ENCODE measurements at regions not wholly inside any gene's neighbourhood (a gene's known extent, or its start where the extent isn't known, plus 50 kb on each side); places are given as distances from the start of the nearest gene placed in this dataset.

GRCh38 chr1:229190057-229190575 is 80.8 kb upstream of the RAB4A start:
- no peak overlapping the region for H3K4me3 ChIP-seq
- no peak overlapping the region for H3K27ac ChIP-seq

- no peak overlapping the region for H3K4me3 ChIP-seq
- H3K27ac ChIP-seq, result peak overlapping the region in 7 of 21 experiments; percentile 8 to 60 (median 32)
Observed at GRCh38 chr1:229191066-229191674, 79.7 kb upstream of the RAB4A start.

- peak overlapping the region in 2 of 21 experiments; percentile 29 to 43 for H3K27ac ChIP-seq
Observed at GRCh38 chr1:229192031-229192430, 78.9 kb upstream of the RAB4A start.

GRCh38 chr1:229192853-229193252 is 78.1 kb upstream of the RAB4A start:
- Histone ChIP-seq H3K27ac (no peak overlapping the region), H3K4me3 (no peak overlapping the region)

More at GRCh38 chr1:229192031-229192430, 78.9 kb upstream of the RAB4A start:
- H3K4me3 ChIP-seq, result no peak overlapping the region

- H3K4me3 ChIP-seq, result no peak overlapping the region
- no peak overlapping the region for H3K27ac ChIP-seq
Observed at GRCh38 chr1:229194096-229194495, 76.8 kb upstream of the RAB4A start.

- no peak overlapping the region for H3K4me3 ChIP-seq
- no peak overlapping the region for H3K27ac ChIP-seq
Observed at GRCh38 chr1:229195246-229195645, 75.7 kb upstream of the RAB4A start.

GRCh38 chr1:229196404-229197264 is 74.3 kb upstream of the RAB4A start:
- no peak overlapping the region for H3K4me3 ChIP-seq
- peak overlapping the region in 1 of 21 experiments; percentile 16 for H3K27ac ChIP-seq

- H3K4me3 ChIP-seq, result no peak overlapping the region
- H3K27ac ChIP-seq, result peak overlapping the region in 1 of 21 experiments; percentile 16
Observed at GRCh38 chr1:229197265-229197585, 73.7 kb upstream of the RAB4A start.

- H3K4me3 ChIP-seq, result no peak overlapping the region
- peak overlapping the region in 13 of 21 experiments; percentile 0 to 79 (median 35) for H3K27ac ChIP-seq
Observed at GRCh38 chr1:229199261-229200243, 71.4 kb upstream of the RAB4A start.

- H3K27ac ChIP-seq, result no peak overlapping the region
- no peak overlapping the region for H3K4me3 ChIP-seq
Observed at GRCh38 chr1:229203030-229203751, 67.7 kb upstream of the RAB4A start.

GRCh38 chr1:229203991-229204632 is 66.8 kb upstream of the RAB4A start:
- Histone ChIP-seq H3K27ac (peak overlapping the region in 1 of 21 experiments; percentile 77), H3K4me3 (no peak overlapping the region)

- H3K27ac ChIP-seq, result peak overlapping the region in 7 of 21 experiments; percentile 19 to 77 (median 49)
- H3K4me3 ChIP-seq, result no peak overlapping the region
Observed at GRCh38 chr1:229204921-229205777, 65.8 kb upstream of the RAB4A start.

- H3K27ac ChIP-seq, result peak overlapping the region in 2 of 21 experiments; percentile 19 to 55
- no peak overlapping the region for H3K4me3 ChIP-seq
Observed at GRCh38 chr1:229205854-229206253, 65.1 kb upstream of the RAB4A start.

- Histone ChIP-seq H3K27ac (no peak overlapping the region), H3K4me3 (no peak overlapping the region)
Observed at GRCh38 chr1:229207916-229208315, 63.0 kb upstream of the RAB4A start.

- Histone ChIP-seq H3K27ac (no peak overlapping the region), H3K4me3 (no peak overlapping the region)
Observed at GRCh38 chr1:229208481-229208880, 62.4 kb upstream of the RAB4A start.

GRCh38 chr1:229209386-229209785 is 61.5 kb upstream of the RAB4A start:
- Histone ChIP-seq H3K27ac (no peak overlapping the region), H3K4me3 (no peak overlapping the region)

- no peak overlapping the region for H3K4me3 ChIP-seq
- no peak overlapping the region for H3K27ac ChIP-seq
Observed at GRCh38 chr1:229209816-229210215, 61.1 kb upstream of the RAB4A start.

- Histone ChIP-seq H3K27ac (no peak overlapping the region), H3K4me3 (no peak overlapping the region)
Observed at GRCh38 chr1:229210844-229211243, 60.1 kb upstream of the RAB4A start.
